Activated naive CD4-positive, alpha-beta T cell treated with anti-CD3 and anti-CD28 coated beads, Interleukin-2, amount 50 U/mL, for 24 hours (primary cell): ENCODE measurements at regions not wholly inside any gene's neighbourhood (a gene's known extent, or its start where the extent isn't known, plus 50 kb on each side); places are given as distances from the start of the nearest gene placed in this dataset.

Experiments used
- H3K27ac Mint-ChIP-seq: one replicate; pipeline ENCODE4 v1.8.0; 2021; ENCODE audit warnings: mild to moderate bottlenecking, mixed read lengths
- H3K27me3 Mint-ChIP-seq: one replicate; pipeline ENCODE4 v1.8.0; 2021; ENCODE audit warnings: mixed read lengths
- H3K36me3 Mint-ChIP-seq: one replicate; pipeline ENCODE4 v1.8.0; 2021; ENCODE audit warnings: mixed read lengths
- H3K4me1 Mint-ChIP-seq: one replicate; pipeline ENCODE4 v1.8.0; 2021; ENCODE audit warnings: mixed read lengths
- H3K4me3 Mint-ChIP-seq: one replicate; pipeline ENCODE4 v1.8.0; 2021; ENCODE audit warnings: mild to moderate bottlenecking, mixed read lengths
- H3K9me3 Mint-ChIP-seq: one replicate; pipeline ENCODE4 v1.8.0; 2021; ENCODE audit warnings: mixed read lengths

GRCh38 chr2:12951657-12951973, 234.9 kb downstream of the TRIB2 start:
- Mint-ChIP-seq H3K4me3 (no peak overlapping the region), H3K9me3 (no peaks in the 10 kb centered on the region), H3K27ac (no peak overlapping the region), H3K4me1 (peaks cover 24% of the 10 kb centered on the region), H3K27me3 (peaks cover 17% of the 10 kb centered on the region), H3K36me3 (peaks cover 2% of the 10 kb centered on the region)

GRCh38 chr2:12953596-12953995, 236.9 kb downstream of the TRIB2 start:
- Mint-ChIP-seq H3K27me3 (peaks cover 19% of the 10 kb centered on the region), H3K36me3 (peaks cover 2% of the 10 kb centered on the region), H3K9me3 (no peaks in the 10 kb centered on the region), H3K4me3 (no peak overlapping the region), H3K27ac (no peak overlapping the region), H3K4me1 (peaks cover 24% of the 10 kb centered on the region)

GRCh38 chr2:12955864-12956263, 239.1 kb downstream of the TRIB2 start:
- Mint-ChIP-seq H3K9me3 (peaks cover 12% of the 10 kb centered on the region), H3K27me3 (peaks cover 23% of the 10 kb centered on the region), H3K4me3 (no peak overlapping the region), H3K36me3 (peaks cover 2% of the 10 kb centered on the region), H3K4me1 (peaks cover 9% of the 10 kb centered on the region), H3K27ac (no peak overlapping the region)

GRCh38 chr2:12957251-12957650, 240.5 kb downstream of the TRIB2 start:
- peaks cover 2% of the 10 kb centered on the region for H3K36me3 Mint-ChIP-seq
- H3K4me1 Mint-ChIP-seq, result no peaks in the 10 kb centered on the region
- H3K27me3 Mint-ChIP-seq, result peaks cover 23% of the 10 kb centered on the region
- peaks cover 12% of the 10 kb centered on the region for H3K9me3 Mint-ChIP-seq
- H3K27ac Mint-ChIP-seq, result no peak overlapping the region
- H3K4me3 Mint-ChIP-seq, result no peak overlapping the region

GRCh38 chr2:12959935-12960334, 243.2 kb downstream of the TRIB2 start:
- H3K4me1 Mint-ChIP-seq, result peaks cover 4% of the 10 kb centered on the region
- no peak overlapping the region for H3K27ac Mint-ChIP-seq
- H3K27me3 Mint-ChIP-seq, result peaks cover 12% of the 10 kb centered on the region
- H3K4me3 Mint-ChIP-seq, result no peak overlapping the region
- H3K9me3 Mint-ChIP-seq, result peaks cover 12% of the 10 kb centered on the region
- peaks cover 2% of the 10 kb centered on the region for H3K36me3 Mint-ChIP-seq

- H3K9me3 Mint-ChIP-seq, result peaks cover 12% of the 10 kb centered on the region
- peaks cover 12% of the 10 kb centered on the region for H3K27me3 Mint-ChIP-seq
- H3K27ac Mint-ChIP-seq, result no peak overlapping the region
- H3K4me1 Mint-ChIP-seq, result peaks cover 12% of the 10 kb centered on the region
- H3K36me3 Mint-ChIP-seq, result no peaks in the 10 kb centered on the region
- H3K4me3 Mint-ChIP-seq, result no peak overlapping the region
These were observed 243.9 kb downstream of the TRIB2 start for GRCh38 chr2:12960671-12961070.

GRCh38 chr2:12964904-12965539, 248.3 kb downstream of the TRIB2 start:
- Mint-ChIP-seq H3K9me3 (peaks cover 6% of the 10 kb centered on the region), H3K27ac (peak overlapping the region; percentile 71), H3K27me3 (peaks cover 2% of the 10 kb centered on the region), H3K4me3 (peak overlapping the region; percentile 64), H3K4me1 (peaks cover 22% of the 10 kb centered on the region), H3K36me3 (no peaks in the 10 kb centered on the region)

GRCh38 chr2:12965540-12966269, 249.0 kb downstream of the TRIB2 start:
- H3K4me1 Mint-ChIP-seq, result peaks cover 22% of the 10 kb centered on the region
- no peaks in the 10 kb centered on the region for H3K9me3 Mint-ChIP-seq
- H3K36me3 Mint-ChIP-seq, result no peaks in the 10 kb centered on the region
- H3K4me3 Mint-ChIP-seq, result peak overlapping the region; percentile 64
- peak overlapping the region; percentile 71 for H3K27ac Mint-ChIP-seq
- H3K27me3 Mint-ChIP-seq, result peaks cover 2% of the 10 kb centered on the region

GRCh38 chr2:12967804-12968203, 251.1 kb downstream of the TRIB2 start:
- Mint-ChIP-seq H3K36me3 (no peaks in the 10 kb centered on the region), H3K4me3 (no peak overlapping the region), H3K9me3 (no peaks in the 10 kb centered on the region), H3K27me3 (peaks cover 3% of the 10 kb centered on the region), H3K27ac (no peak overlapping the region), H3K4me1 (peaks cover 22% of the 10 kb centered on the region)

- Mint-ChIP-seq H3K27ac (no peak overlapping the region), H3K36me3 (no peaks in the 10 kb centered on the region), H3K4me3 (no peak overlapping the region), H3K4me1 (peaks cover 22% of the 10 kb centered on the region), H3K9me3 (no peaks in the 10 kb centered on the region), H3K27me3 (peaks cover 3% of the 10 kb centered on the region)
These were observed 251.7 kb downstream of the TRIB2 start for GRCh38 chr2:12968399-12968798.

- Mint-ChIP-seq H3K36me3 (no peaks in the 10 kb centered on the region), H3K27me3 (peaks cover 3% of the 10 kb centered on the region), H3K9me3 (no peaks in the 10 kb centered on the region), H3K4me3 (no peak overlapping the region), H3K4me1 (peaks cover 8% of the 10 kb centered on the region), H3K27ac (no peak overlapping the region)
These were observed 254.1 kb downstream of the TRIB2 start for GRCh38 chr2:12970861-12971260.

GRCh38 chr2:12971581-12972365, 255.0 kb downstream of the TRIB2 start:
- H3K4me3 Mint-ChIP-seq, result no peak overlapping the region
- no peaks in the 10 kb centered on the region for H3K36me3 Mint-ChIP-seq
- no peaks in the 10 kb centered on the region for H3K9me3 Mint-ChIP-seq
- peaks cover 4% of the 10 kb centered on the region for H3K27me3 Mint-ChIP-seq
- H3K4me1 Mint-ChIP-seq, result no peaks in the 10 kb centered on the region
- no peak overlapping the region for H3K27ac Mint-ChIP-seq

- Mint-ChIP-seq H3K36me3 (no peaks in the 10 kb centered on the region), H3K27ac (no peak overlapping the region), H3K27me3 (peaks cover 4% of the 10 kb centered on the region), H3K4me1 (no peaks in the 10 kb centered on the region), H3K9me3 (no peaks in the 10 kb centered on the region), H3K4me3 (no peak overlapping the region)
These were observed 261.5 kb downstream of the TRIB2 start for GRCh38 chr2:12978066-12978835.

- Mint-ChIP-seq H3K27me3 (peaks cover 4% of the 10 kb centered on the region), H3K4me1 (no peaks in the 10 kb centered on the region), H3K36me3 (no peaks in the 10 kb centered on the region), H3K4me3 (no peak overlapping the region), H3K27ac (no peak overlapping the region), H3K9me3 (no peaks in the 10 kb centered on the region)
These were observed 262.3 kb downstream of the TRIB2 start for GRCh38 chr2:12979066-12979465.

GRCh38 chr2:12980817-12981216, 264.1 kb downstream of the TRIB2 start:
- Mint-ChIP-seq H3K27ac (no peak overlapping the region), H3K9me3 (no peaks in the 10 kb centered on the region), H3K27me3 (peaks cover 5% of the 10 kb centered on the region), H3K4me1 (no peaks in the 10 kb centered on the region), H3K36me3 (no peaks in the 10 kb centered on the region), H3K4me3 (no peak overlapping the region)
